PC-3 (cell line): ENCODE measurements at regions not wholly inside any gene's neighbourhood (a gene's known extent, or its start where the extent isn't known, plus 50 kb on each side); places are given as distances from the start of the nearest gene placed in this dataset.

Experiments
- CTCF ChIP-seq: fragments of 300-600 bp; sonication (generic); conservative IDR thresholded peaks from 2 replicates; pipeline ENCODE4 v1.5.1; 2017; ENCODE audit warnings: antibody characterized with exemption, low read depth, mild to moderate bottlenecking, low read length
- EZH2phosphoT487 ChIP-seq: fragments of 300-600 bp; sonication (generic); IDR thresholded peaks from 2 replicates; pipeline ENCODE4 v1.6.1; 2018; ENCODE audit warnings: mild to moderate bottlenecking, antibody characterized with exemption, low read length, borderline replicate concordance

GRCh38 chr2:237229905-237230304 lies 144.2 kb downstream of the COPS8 start:
- no peak for TF ChIP-seq EZH2phosphoT487
- TF ChIP-seq CTCF, result no peak
